OCI-LY3 (cell line): ENCODE measurements at regions not wholly inside any gene's neighbourhood (a gene's known extent, or its start where the extent isn't known, plus 50 kb on each side); places are given as distances from the start of the nearest gene placed in this dataset.

ENCODE experiments used
- CTCF ChIP-seq: fragments of 200-600, 300-600 bp; sonication (generic); IDR thresholded peaks from 2 replicates; pipeline ENCODE4 v1.5.1; 2014; ENCODE audit warnings: antibody characterized with exemption, low read length, low read depth
- EZH2phosphoT487 ChIP-seq: fragments of 200-600 bp; shearing (Covaris generic); IDR thresholded peaks from 2 replicates; pipeline ENCODE4 v1.6.1; 2018; ENCODE audit warnings: antibody characterized with exemption, mixed run types, low read depth

DNA sequence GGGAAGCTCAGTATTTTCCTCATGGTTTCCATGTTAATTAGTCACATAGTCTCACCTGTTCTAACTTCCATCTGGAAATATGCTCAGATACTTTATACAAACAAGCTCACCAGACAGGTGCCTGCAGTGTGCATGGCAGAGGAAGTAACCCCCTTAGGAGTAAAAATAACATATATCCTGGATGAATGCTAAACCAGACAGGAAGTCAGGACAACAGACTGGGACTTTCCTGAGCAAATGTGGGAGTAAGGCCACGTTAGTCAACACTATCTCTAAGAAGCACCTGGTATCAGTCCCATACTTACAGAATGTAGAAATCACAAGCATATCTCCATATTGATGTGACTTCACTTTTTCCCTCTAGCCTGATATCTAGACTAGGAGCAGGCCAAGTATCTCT lies 128.4 kb downstream of the SEC61B start:
- TF ChIP-seq CTCF (no peak), EZH2phosphoT487 (no peak)
